ENCODE measurements at regions not wholly inside any gene's neighbourhood (a gene's known extent, or its start where the extent isn't known, plus 50 kb on each side); places are given as distances from the start of the nearest gene placed in this dataset.
A peak's percentile ranks its signal among the peaks of the same experiment; 100 is the strongest.
"Not testable (repeated sequence)": the region's sequence is repeated elsewhere in the genome, so short reads cannot be mapped to it uniquely, and the experiment has no call there.

DNA sequence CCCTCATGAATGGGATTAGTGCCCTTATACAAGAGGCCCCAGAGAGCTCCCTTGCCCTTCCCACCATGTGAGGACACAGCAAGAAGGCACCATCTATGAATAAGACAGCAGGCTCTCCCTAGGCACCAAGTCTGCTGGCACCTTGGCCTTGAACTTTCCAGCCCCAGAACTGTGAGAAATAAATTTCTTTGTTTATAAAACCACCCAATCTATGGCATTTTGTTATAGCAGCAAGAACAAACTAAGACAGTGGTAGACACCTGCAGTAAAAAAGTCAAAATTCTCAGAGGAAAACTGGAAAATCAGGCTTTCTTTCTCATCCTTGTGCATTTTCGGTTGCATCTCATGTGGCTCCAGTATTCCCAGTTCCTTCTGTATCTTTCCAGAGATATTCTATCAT, 90.3 kb downstream of the LSM3 start:
- H3K27ac ChIP-seq: no peak overlapping the region
- no peak overlapping the region for H3K4me3 ChIP-seq
- no peak overlapping the region for H3K9ac ChIP-seq (ENCODE audit: low read depth in 2 of 2, low read length in 2 of 2)
- H3K9me3 ChIP-seq: no peaks in the 10 kb centered on the region
- intact Hi-C loops (cut with DNase I): no loop called here
- no peak for DNase-seq
- H3K27me3 ChIP-seq: no peaks in the 10 kb centered on the region
- TF ChIP-seq, protein P1, sequence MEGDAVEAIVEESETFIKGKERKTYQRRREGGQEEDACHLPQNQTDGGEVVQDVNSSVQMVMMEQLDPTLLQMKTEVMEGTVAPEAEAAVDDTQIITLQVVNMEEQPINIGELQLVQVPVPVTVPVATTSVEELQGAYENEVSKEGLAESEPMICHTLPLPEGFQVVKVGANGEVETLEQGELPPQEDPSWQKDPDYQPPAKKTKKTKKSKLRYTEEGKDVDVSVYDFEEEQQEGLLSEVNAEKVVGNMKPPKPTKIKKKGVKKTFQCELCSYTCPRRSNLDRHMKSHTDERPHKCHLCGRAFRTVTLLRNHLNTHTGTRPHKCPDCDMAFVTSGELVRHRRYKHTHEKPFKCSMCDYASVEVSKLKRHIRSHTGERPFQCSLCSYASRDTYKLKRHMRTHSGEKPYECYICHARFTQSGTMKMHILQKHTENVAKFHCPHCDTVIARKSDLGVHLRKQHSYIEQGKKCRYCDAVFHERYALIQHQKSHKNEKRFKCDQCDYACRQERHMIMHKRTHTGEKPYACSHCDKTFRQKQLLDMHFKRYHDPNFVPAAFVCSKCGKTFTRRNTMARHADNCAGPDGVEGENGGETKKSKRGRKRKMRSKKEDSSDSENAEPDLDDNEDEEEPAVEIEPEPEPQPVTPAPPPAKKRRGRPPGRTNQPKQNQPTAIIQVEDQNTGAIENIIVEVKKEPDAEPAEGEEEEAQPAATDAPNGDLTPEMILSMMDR (IDR thresholded peaks at IDR 0.05): no peak
- H3K36me3 ChIP-seq: no peaks in the 10 kb centered on the region
- no peaks in the 10 kb centered on the region for H3K4me1 ChIP-seq

DNA sequence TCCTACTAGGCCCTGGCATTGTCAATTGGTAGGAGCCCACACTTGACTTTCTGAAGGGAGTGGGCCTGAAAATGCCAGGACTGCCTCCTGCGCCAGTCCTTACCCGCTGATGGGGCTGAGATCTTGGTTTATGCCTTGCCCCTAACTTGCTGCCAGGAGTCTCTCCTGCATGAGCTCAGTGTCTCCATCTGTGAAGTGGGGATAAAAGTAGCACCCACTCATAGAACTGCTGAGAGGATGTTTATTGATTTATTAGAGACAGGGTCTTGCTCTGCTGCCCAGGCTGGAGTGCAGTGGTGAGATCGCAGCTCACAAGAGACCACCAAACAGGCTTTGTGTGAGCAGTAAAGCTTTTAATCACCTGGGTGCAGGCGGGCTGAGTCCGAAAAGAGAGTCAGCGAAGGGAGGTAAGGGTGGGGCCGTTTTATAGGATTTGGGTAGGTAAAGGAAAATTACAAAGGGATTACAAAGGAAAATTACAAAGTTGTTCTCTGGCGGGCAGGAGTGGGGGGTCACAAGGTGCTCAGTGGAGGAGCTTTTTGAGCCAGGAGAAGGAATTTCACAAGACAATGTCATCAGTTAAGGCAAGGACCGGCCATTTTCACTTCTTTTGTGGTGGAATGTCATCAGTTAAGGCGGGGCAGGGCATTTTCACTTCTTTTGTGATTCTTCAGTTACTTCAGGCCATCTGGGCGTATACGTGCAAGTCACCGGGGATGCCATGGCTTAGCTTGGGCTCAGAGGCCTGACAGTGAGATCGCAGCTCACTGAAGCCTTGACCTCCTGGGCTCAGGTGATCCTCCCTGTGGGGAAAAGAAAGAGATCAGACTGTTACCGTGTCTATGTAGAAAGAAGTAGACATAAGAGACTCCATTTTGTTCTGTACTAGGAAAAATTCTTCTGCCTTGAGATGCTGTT, 93.7 kb downstream of the LSM3 start:
- H3K27me3 ChIP-seq; H3K9me3 ChIP-seq; H3K36me3 ChIP-seq; H3K4me1 ChIP-seq; H3K27ac ChIP-seq; intact Hi-C loops (cut with DNase I); H3K4me3 ChIP-seq; DNase-seq; H3K9ac ChIP-seq (ENCODE audit: low read depth in 2 of 2, low read length in 2 of 2): not testable (repeated sequence)

DNA sequence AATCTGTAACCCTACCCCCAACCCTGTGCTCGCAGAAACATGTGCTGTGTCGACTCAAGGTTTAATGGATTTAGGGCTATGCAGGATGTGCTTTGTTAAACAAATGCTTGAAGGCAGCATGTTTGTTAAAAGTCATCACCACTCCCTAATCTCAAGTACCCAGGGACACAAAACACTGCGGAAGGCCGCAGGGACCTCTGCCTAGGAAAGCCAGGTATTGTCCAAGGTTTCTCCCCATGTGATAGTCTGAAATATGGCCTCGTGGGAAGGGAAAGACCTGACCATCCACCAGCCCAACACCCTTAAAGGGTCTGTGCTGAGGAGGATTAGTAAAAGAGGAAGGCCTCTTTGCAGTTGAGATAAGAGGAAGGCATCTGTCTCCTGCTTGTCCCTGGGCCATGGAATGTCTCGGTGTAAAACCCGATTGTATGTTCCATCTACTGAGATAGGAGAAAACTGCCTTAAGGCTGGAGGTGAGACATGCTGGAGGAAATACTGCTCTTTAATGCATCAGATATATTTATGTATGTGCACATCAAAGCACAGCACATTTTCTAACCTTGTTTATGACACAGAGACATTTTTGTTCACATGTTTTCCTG, 94.4 kb downstream of the LSM3 start:
- H3K9ac ChIP-seq (ENCODE audit: low read depth in 2 of 2, low read length in 2 of 2); H3K4me1 ChIP-seq; intact Hi-C loops (cut with DNase I); H3K27ac ChIP-seq; H3K27me3 ChIP-seq; H3K36me3 ChIP-seq; H3K4me3 ChIP-seq; DNase-seq; H3K9me3 ChIP-seq: not testable (repeated sequence)

DNA sequence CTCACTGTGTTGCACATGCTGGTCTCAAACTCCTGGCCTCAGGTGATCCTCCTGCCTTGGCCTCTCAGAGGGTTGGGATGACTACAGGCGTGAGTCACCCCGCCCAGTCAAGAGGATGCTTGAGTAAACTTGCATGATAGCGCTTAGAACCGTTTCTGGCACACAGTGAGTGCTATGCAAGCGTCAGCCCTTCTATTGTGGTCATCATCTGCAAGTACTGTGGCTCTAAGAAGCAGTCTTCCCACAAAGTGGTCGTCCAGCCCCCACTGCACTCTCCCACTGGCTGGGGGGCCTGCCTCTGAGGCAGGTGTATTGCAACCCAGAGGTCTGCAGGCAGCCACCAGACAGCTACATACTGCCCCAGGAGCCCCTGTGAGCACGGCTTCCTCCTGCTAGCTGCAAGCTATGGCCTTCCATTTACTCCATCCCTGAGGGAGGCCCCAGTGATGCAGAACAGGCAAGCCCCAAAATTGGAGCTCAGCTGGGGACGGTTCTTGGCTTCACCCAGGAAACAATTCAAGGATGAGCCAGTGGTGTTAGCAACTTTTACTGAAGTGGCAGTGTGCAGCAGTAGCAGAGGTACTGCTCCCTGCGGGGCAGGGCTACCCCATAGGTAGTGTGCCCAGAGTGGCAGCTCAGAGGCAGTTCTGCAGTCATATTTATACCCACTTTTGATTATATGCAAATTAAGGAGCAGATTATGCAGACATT, 95.4 kb downstream of the LSM3 start:
- Histone ChIP-seq H3K9me3 (no peaks in the 10 kb centered on the region), H3K9ac (ENCODE audit: low read depth in 2 of 2, low read length in 2 of 2) (no peak overlapping the region), H3K27ac (no peak overlapping the region), H3K4me1 (no peaks in the 10 kb centered on the region), H3K36me3 (no peaks in the 10 kb centered on the region), H3K27me3 (no peaks in the 10 kb centered on the region), H3K4me3 (no peak overlapping the region)
- intact Hi-C loops (cut with DNase I): no loop called here
- TF ChIP-seq, protein P1 (IDR thresholded peaks at IDR 0.05): no peak
- DNase-seq: no peak

DNA sequence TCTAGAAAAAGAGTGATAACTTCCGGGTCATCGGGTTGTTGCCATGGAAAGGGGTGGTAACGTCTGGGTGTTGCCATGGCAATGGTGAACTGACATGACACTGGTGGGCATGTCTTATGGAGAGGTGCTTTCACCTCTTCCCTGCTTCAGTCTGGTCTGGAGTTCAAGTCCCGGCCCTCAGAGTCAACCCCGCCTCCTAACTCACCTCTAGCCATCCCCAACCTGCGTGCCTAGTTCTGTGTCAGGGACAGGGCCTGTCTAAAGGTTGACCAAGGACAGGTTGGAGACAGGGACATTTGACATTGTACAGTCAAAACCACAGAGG, 96.0 kb downstream of the LSM3 start:
- H3K27me3 ChIP-seq: no peaks in the 10 kb centered on the region
- H3K36me3 ChIP-seq: no peaks in the 10 kb centered on the region
- H3K9me3 ChIP-seq: no peaks in the 10 kb centered on the region
- TF ChIP-seq, protein P1 (IDR thresholded peaks at IDR 0.05): no peak
- no peak overlapping the region for H3K4me3 ChIP-seq
- no peak overlapping the region for H3K27ac ChIP-seq
- intact Hi-C loops (cut with DNase I): no loop called here
- no peak for DNase-seq
- no peaks in the 10 kb centered on the region for H3K4me1 ChIP-seq
- H3K9ac ChIP-seq (ENCODE audit: low read depth in 2 of 2, low read length in 2 of 2): no peak overlapping the region

DNA sequence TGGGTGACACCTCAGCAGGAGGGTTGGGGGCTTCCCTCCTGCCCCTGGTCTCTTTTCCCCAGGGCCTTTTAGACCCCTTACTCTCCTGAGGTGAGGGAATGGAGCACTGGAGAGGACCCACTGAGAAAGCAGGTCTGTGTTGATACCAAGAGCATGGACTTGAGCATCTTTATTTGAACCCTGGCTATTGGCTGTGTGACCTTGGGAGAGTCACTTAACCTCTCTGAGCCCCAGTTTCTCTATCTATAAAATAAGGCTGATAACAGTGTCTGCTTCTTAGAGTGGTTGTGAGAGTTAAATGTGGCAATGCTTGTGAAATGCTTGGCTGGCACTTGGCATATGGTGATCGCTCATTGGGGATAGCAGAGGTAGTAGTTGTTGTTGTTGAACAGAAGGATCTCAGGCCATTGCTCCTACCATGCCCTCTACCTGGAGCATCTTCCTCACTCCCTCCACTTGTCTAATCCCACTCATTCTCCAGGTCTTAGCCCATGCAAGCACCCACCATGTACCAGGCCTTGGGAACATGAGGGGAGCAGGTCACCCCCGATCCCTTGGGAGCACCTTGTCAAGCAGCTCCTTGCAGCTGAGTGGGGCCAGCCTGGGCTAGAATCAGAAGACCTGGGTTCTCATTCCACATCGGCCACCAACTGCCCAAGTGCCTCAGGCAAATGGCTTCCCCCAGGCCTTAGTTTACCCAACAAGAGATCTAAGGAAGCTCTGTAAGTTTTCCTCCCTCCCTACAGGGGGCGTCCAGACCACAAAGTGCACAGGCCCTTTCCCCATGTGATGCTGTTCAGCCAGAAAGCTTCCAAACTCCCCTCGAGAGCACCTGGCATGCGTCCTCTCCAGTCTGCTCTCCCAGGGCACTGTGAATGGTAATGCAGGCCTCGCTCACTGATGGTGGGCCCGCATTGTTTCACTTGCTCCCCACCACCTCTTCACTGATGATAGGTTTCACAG, 96.7 kb downstream of the LSM3 start:
- Histone ChIP-seq H3K9me3 (no peaks in the 10 kb centered on the region), H3K27ac (no peak overlapping the region), H3K4me1 (no peaks in the 10 kb centered on the region), H3K36me3 (no peaks in the 10 kb centered on the region), H3K9ac (ENCODE audit: low read depth in 2 of 2, low read length in 2 of 2) (no peak overlapping the region), H3K27me3 (no peaks in the 10 kb centered on the region), H3K4me3 (no peak overlapping the region)
- DNase-seq: no peak
- intact Hi-C loops (cut with DNase I): no loop called here
- TF ChIP-seq, protein P1 (IDR thresholded peaks at IDR 0.05): peak; percentile 26

All from colonic mucosa (tissue), 4 donors.